ENCODE measurements at regions not wholly inside any gene's neighbourhood (a gene's known extent, or its start where the extent isn't known, plus 50 kb on each side); places are given as distances from the start of the nearest gene placed in this dataset.

DNA sequence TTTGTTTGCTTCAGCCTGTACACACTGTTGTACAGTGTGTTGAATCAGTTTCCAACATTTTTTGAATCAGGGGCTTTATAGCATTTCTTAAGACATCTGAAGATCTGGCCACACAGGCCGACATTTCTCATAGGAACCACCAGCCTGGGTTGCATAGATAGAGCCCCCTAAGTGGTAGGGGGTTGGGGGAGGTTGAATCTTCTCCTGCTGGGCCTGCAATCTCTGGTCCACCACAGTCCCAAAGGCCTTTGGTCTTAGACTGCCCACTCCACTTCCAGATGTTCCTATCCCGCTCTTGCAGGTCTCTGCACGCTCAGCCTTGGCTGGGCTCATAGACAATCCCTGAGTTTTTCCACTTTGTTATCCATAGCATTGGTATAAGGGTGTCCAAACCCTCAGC is 75.4 kb upstream of the HABP2 start:
- TF ChIP-seq, protein P1, sequence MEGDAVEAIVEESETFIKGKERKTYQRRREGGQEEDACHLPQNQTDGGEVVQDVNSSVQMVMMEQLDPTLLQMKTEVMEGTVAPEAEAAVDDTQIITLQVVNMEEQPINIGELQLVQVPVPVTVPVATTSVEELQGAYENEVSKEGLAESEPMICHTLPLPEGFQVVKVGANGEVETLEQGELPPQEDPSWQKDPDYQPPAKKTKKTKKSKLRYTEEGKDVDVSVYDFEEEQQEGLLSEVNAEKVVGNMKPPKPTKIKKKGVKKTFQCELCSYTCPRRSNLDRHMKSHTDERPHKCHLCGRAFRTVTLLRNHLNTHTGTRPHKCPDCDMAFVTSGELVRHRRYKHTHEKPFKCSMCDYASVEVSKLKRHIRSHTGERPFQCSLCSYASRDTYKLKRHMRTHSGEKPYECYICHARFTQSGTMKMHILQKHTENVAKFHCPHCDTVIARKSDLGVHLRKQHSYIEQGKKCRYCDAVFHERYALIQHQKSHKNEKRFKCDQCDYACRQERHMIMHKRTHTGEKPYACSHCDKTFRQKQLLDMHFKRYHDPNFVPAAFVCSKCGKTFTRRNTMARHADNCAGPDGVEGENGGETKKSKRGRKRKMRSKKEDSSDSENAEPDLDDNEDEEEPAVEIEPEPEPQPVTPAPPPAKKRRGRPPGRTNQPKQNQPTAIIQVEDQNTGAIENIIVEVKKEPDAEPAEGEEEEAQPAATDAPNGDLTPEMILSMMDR (IDR thresholded peaks at IDR 0.05), result no peak
- TF ChIP-seq POLR2A (IDR thresholded peaks at IDR 0.05), result no peak
